GM21360 (cell line): ENCODE measurements at regions not wholly inside any gene's neighbourhood (a gene's known extent, or its start where the extent isn't known, plus 50 kb on each side); places are given as distances from the start of the nearest gene placed in this dataset.
"Not testable (repeated sequence)": the region's sequence is repeated elsewhere in the genome, so short reads cannot be mapped to it uniquely, and the experiment has no call there.

Experiments
- ATAC-seq: cut with Tn5 transposase; IDR thresholded peaks from one replicate; pipeline ENCODE4 v1.9.1; 2021; ENCODE audit warnings: mild to moderate bottlenecking, moderate library complexity; ENCODE audit not compliant: unreplicated experiment

DNA sequence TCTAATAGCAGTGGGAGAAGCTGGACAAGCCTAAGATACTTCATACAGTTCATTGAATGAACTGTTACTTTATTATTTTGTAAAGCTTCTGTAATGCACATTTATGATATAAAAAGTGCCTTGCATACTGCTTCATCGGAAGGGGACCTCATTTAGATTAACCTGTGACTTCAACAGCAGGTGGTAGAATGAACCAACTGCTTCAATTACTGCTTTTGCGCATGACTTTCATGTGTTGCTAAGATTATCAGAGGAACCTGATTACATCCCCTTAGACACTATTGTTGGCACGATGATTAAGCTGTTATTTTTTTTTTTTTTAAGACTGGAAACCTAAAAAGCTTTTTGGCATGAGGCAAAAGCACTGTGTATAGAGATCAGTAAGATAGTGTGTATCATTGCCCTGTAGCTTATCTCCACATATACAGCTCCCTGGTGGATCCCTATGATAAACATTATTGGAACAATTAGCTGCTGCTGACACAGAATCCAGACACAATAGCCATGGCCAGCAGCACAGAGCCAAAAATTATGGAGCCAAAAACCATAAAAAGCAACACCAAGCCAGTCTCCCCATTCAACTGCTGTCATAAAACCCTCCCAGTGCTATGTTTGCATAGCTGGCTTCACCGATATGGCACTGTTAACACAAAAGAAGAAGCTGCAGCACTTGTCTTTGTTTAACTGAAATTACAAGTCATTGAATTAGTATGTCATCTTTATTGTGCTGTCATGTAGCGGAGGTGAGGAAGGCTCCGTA lies 731.6 kb upstream of the MMS22L start:
- ATAC-seq = no peak

GRCh38 chr6:98016565-98016964 lies 733.5 kb upstream of the MMS22L start:
- no peak for ATAC-seq

GRCh38 chr6:98020222-98020621 lies 737.2 kb upstream of the MMS22L start:
- ATAC-seq = no peak

GRCh38 chr6:98024359-98024758 lies 741.3 kb upstream of the MMS22L start:
- no peak for ATAC-seq

GRCh38 chr6:98027898-98028297 lies 744.9 kb upstream of the MMS22L start:
- no peak for ATAC-seq

GRCh38 chr6:98033617-98034016 lies 750.6 kb upstream of the MMS22L start:
- ATAC-seq = no peak

- ATAC-seq = no peak
These were observed 753.4 kb upstream of the MMS22L start for GRCh38 chr6:98036344-98036923.

GRCh38 chr6:98037571-98037970 lies 754.6 kb upstream of the MMS22L start:
- ATAC-seq = no peak

GRCh38 chr6:98039443-98039842 lies 756.4 kb upstream of the MMS22L start:
- ATAC-seq = no peak

DNA sequence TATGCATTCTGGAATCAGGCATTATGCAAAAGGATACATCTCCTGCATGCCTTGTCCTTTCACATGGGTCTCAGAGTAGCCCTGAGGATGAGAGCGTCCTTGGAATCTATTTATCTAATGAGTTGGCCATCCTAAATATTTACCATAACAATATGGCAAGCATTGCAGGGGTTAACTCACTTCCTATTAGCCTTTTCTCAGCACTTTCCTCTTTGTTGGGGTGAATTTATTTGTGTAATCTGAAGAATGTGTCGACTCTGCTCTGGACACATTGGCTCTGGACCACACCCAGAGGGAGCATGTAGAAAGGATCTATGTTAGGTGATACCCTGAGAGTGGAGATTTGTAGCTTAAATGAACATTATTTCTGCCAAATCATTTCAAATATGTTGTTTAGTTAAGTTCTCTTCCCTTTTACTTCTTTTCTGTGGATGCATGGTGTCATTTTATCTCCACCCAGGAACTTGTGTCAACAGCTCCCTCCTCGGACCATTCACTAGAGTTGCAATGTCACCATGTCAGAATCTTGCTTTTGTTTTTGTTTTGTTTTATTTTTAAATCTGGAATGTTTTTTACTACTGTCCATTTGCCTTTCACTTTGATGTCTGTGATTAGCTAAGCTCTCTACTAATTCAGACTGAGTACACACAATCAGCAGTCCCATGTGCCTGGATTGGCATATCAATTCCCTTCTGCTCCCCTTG lies 757.0 kb upstream of the MMS22L start:
- ATAC-seq = no peak

DNA sequence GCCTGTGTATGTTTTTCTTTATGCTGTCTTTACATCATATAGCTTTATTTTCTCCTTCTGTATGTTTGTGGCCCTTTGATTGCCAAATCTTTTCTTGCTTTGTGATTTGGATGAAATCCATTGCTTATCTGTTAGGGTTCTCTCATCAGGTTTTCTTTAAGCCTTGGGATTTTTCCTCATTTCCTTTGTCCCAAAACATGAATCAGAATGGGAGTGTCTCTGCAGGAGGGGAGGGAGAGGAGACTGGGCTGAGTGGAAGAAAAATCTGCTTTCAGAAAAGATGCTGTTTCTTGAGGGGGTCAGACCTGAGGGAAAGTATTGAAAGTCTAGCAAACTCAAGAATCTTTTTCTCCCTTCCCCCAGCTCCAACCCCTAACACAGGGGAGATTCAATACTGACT lies 758.0 kb upstream of the MMS22L start:
- no peak for ATAC-seq

- no peak for ATAC-seq
These were observed 758.9 kb upstream of the MMS22L start for GRCh38 chr6:98041921-98042320.

GRCh38 chr6:98044151-98044561 lies 761.1 kb upstream of the MMS22L start:
- no peak for ATAC-seq

- ATAC-seq = no peak
These were observed 761.9 kb upstream of the MMS22L start for GRCh38 chr6:98044791-98045470.

DNA sequence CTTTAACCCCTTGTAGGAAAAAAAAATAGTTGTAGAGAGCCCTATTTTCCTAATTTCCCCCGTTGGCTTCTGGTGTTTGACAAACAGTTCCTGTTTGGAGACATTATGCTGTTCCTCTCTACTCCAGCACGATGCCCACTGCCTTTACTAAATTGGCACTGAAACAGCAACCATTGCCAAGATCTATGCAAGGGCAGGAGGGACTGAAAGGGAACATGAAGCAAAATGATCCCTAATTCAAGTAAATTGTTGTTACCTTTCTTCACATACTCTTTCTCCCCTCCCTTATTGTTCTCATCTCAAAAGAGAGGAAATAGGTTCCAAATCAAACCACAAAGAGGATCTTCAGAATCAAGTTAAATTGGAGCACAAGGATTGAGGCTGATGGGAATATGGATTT lies 764.1 kb upstream of the MMS22L start:
- ATAC-seq = no peak

DNA sequence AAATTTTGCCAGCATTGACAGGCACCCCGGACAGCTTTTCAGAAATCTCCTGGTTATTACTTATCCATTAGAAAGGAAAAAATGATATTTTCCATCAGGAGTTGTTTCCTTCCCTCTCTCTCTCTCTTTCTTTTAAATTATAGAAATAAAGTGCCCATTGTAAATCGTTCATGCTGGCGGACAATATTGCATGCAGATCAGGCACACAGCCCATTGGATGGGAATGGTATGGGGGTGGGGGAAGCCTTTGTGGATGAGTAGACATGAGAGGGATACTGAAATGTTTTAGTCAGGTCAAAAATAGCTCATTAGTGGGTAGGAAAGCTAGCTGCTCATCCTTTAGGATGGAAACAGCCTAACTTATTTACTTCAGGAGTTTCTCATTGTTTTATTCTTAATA lies 764.9 kb upstream of the MMS22L start:
- no peak for ATAC-seq

DNA sequence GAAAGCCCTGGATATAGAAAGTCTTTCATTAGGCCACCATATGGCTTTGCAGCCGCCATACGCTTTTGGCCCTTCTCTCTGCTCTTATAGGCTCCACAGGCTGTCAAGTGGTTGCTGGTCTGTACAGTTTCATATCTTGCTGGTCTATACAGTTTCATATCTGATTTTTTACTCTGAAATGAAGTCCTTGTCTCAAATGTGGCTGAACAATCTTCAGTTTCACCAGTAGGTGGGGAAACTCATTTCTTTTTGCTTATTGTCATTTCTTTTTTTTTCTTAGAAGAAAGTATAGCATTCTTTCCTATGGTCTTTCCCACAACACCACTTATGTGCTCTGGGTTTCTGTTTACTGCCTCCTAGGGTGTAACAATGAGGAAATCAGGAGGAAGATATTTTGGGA lies 771.4 kb upstream of the MMS22L start:
- peak; percentile 78 for ATAC-seq

DNA sequence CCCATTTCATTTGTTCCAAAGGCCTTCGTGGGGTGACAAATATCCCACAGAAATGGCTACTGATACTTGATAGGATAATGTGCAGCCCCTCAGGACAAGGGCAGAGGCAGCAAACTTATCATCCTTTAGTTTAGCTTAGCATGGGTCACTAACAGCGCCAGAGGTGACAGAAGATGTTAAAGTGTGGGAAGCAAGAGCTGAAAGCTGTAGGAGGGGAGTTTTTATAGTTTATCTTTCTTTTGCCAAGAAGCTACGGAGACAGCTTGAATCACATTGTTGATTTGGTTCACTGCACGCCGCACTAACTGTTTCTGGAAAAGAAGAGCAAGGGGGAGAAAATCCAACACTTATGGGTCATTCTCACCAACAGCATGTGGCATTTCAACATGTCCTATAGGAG lies 773.9 kb upstream of the MMS22L start:
- no peak for ATAC-seq

GRCh38 chr6:98067375-98067774 lies 767.0 kb upstream of the POU3F2 start:
- no peak for ATAC-seq

- not testable (repeated sequence) for ATAC-seq
These were observed 745.8 kb upstream of the POU3F2 start for GRCh38 chr6:98088537-98088936.

- no peak for ATAC-seq
These were observed 742.0 kb upstream of the POU3F2 start for GRCh38 chr6:98092331-98092730.

DNA sequence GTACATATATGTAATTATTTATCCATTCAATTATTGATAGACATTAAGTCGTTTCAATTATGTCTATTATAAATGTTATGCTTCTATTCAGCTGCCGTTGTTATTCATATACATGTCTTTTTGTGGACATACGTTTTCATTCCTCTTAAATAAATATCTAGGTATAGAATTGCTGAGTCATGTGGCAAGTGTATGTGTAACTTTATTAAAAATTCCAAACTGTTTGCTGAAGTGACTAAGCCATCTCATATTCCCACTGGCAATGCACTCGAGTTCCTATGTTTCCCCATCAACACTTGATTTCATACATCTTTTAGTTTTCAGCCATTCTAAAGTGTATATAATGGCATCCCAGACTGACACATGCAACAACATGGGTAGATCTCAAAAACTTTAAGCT lies 739.7 kb upstream of the POU3F2 start:
- no peak for ATAC-seq
